Activated CD4-positive, alpha-beta T cell treated with anti-CD3 and anti-CD28 coated beads for 4 hours (primary cell): ENCODE measurements at regions not wholly inside any gene's neighbourhood (a gene's known extent, or its start where the extent isn't known, plus 50 kb on each side); places are given as distances from the start of the nearest gene placed in this dataset.
"Not testable (repeated sequence)": the region's sequence is repeated elsewhere in the genome, so short reads cannot be mapped to it uniquely, and the experiment has no call there.

Experiments used
- DNase-seq, 2 donors: peaks; one replicate each; pipeline ENCODE4 v3.0.0-alpha.2; 2020

DNA sequence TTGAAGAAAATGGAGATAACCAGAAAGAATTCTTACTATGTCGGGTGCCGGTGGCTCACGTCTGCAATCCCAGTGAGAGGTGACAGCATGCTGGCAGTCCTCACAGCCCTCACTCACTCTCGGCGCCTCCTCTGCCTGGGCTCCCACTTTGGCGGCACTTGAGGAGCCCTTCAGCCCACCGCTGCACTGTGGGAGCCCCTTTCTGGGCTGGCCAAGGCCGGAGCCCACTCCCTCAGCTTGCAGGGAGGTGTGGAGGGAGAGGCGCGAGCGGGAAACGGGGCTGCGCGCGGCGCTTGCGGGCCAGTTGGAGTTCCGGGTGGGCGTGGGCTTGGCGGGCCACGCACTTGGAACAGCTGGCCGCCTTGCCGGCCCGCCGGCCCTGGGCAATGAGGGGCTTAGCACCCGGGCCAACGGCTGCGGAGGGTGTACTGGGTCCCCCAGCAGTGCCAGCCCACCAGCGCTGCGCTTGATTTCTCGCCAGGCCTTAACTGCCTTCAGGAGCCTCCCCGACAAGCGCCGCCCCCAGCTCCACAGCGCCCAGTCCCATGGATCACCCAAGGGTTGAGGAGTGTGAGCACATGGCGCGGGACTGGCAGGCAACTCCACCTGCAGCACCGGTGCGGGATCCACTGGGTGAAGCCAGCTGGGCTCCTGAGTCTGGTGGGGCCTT lies 1672.5 kb upstream of the B3GALT2 start:
- DNase-seq: not testable (repeated sequence)

DNA sequence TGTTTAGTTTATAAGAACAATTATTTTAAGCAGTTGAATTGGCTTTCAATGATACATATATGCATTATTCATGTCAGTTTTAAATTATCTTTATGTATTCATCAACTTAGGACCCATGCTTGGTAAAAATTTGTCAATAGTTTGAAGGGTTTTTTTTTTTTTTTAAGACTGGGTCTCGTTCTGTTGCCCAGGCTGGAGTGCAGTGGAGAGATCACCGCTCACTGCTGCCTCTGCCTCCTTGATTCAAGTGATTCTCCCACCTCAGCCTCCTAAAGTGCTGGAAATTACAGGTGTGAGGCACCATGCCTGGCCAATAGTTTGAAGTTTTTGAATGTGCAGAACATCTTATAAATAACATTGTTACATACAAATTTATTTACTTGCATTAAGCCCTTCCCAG lies 1671.0 kb upstream of the B3GALT2 start:
- DNase-seq: no peak

GRCh38 chr1:194848846-194849245 lies 1662.4 kb upstream of the B3GALT2 start:
- DNase-seq: no peak

GRCh38 chr1:194846488-194846887 lies 1660.1 kb upstream of the B3GALT2 start:
- DNase-seq: no peak

DNA sequence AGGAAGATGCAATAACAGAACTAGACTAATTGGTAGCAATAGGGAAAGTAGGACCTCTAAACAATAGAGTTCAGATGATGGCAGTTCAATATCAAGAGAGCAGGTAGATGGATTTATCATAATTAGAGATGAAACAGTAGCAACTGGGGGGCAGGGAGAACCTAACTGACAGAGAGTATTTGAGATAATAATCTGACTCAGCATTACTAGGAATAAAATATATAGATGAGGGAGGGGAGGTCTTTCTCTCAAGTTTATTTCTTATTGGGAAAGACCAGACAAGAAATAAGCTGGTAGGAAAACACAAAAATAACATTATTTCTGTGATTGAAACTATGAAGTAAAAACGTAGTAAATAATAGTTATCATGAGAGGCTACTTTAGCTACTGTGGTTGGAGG lies 1656.7 kb upstream of the B3GALT2 start:
- DNase-seq: no peak

- no peak for DNase-seq
Measured at GRCh38 chr1:194833111-194833510, 1646.7 kb upstream of the B3GALT2 start.

DNA sequence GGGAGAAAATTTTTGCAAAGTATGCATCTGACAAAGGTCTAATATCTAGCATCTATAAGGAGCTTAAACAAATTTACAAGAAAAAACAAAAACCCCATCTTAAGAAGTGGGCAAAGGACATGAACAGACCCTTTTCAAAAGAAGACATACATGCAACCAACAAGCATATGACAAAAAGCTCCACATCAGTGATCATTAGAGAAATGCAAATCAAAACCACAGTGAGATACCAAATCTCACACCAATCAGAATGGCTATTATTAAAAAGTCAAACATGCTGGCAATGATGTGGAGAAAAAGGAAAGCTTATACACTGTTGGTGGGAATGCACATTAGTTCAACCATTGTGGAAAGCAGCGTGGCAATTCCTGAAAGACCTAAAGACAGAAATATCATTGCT lies 1645.2 kb upstream of the B3GALT2 start:
- not testable (repeated sequence) for DNase-seq

DNA sequence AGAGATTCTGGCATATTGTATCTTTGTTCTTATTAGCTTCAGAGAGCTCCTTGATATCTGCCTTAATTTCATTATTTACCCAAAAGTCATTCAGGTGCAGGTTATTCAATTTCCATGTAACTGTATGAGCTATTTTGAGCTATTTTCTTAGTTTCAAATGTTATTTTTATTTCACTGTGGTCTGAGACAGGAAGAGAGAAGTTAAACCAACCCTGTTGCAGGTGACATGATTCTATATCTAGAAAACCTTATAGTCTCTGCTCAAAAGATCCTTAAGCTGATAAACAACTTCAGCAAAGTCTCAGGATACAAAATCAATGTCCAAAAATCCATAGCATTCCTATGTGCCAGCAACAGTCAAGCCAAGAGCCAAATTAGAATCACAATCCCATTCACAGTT lies 1644.0 kb upstream of the B3GALT2 start:
- no peak for DNase-seq

- DNase-seq: no peak
Measured at GRCh38 chr1:194829492-194829891, 1643.1 kb upstream of the B3GALT2 start.

GRCh38 chr1:194825382-194825781 lies 1639.0 kb upstream of the B3GALT2 start:
- DNase-seq: no peak

- DNase-seq: no peak
Measured at GRCh38 chr1:194821091-194821490, 1634.7 kb upstream of the B3GALT2 start.

- DNase-seq: no peak
Measured at GRCh38 chr1:194818674-194819073, 1632.3 kb upstream of the B3GALT2 start.

DNA sequence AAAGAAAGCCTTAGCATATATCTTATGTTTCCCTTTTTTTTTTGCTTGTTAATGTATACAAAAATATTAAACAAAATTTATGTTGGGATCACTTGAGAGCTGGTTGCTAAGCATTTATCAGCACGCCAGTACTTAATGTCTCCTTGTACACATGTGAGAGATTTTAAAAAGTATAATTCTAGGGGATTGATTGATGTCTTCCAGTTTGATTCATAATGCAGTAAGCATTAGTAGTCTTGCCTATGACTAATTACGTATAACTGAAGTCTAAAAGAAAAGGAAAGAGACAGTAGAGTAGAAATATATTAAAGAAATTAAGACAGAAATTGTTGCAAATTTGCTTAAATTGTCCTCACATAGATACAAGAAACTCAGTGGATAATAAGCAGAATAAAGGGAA lies 1630.4 kb upstream of the B3GALT2 start:
- DNase-seq: no peak

DNA sequence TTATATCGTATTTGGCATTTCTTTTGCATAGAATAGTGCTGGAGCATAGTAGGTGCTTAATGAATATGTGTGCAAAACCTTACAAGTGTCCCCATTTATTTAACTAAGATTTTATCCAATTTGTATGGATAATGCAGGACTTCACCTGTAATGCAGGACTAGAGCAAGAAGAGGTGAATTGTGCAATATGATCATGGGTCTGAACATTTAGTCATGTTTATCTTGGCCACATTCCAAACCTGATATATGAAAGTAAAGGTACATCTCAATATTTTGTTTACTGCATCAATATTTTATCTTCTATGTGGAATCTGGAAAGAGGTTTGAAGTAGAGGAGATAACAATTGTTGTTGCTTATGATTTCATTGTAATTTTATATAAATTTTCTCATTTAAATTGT lies 1626.7 kb upstream of the B3GALT2 start:
- DNase-seq: no peak

- DNase-seq: no peak
Measured at GRCh38 chr1:194809665-194810064, 1623.3 kb upstream of the B3GALT2 start.

DNA sequence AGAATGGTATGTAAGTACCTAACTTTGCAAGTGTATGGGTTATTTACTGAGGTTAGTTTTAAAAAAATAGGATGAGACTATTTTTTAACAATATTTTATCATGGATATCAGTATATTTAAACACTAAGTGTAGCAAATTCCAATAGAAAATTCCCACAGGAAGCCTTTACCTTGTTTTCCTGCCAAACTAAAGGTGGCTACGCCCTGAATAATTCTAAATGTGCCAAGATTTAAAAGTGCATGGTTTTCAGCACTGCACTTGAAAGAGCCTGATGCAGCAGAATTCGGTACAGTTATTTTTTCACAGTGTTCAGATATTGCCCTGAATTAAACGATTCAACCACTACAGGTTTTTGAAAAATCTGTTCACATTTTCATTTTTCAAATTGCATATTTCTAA lies 1622.8 kb upstream of the B3GALT2 start:
- no peak for DNase-seq

DNA sequence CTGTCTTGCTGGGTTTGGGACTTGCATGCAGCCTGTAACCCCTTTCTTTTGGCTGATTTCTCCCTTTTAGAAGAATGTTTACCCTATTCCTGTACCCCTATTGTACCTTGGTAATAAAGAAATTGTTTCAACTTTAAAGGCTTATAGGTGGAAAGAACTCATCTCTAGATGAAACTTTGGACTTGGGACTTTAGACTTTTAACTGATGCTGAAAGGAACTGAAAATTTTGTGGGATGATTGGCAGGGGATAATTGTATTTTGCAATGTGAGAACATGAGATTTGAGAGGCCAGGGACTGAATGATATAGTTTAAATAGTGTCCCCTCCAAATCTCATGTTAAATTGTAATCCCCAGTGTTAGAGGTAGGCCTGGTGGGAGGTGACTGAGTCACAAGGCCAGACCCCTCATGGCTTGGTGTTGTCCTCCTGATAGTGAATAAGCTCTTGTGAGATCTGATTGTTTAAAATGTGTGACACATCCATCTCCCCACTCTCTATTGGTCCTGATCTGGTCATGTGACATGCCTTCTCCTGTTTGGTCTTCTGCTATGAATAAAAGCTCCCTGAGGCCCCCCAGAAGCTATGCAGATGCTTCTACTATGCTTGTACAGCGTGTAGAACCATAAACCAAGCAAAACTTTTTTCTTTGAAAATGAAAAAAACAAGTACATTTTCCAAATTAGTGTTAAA lies 1621.3 kb upstream of the B3GALT2 start:
- no peak for DNase-seq

DNA sequence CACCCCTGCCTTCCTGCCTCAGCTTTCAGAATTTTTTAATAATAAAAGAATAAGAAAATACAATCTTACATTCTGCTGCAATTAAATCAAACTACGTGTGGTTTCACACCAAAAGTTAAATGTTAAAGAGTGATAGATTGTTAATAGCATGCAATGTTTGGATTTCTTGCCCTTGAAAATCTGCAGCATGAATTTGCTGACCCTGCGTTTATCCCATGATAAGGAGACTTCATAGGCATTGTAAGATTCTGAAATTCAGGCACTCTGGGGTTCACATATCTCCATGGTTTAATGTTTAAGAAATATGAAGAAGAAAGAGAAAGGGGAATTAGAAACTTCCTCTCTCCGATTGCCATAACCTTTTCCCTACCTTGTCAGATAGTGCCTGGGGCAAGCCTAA lies 1616.2 kb upstream of the B3GALT2 start:
- no peak for DNase-seq

- no peak for DNase-seq
Measured at GRCh38 chr1:194795917-194796593, 1609.6 kb upstream of the B3GALT2 start.

GRCh38 chr1:194787001-194787400 lies 1600.6 kb upstream of the B3GALT2 start:
- DNase-seq: no peak

DNA sequence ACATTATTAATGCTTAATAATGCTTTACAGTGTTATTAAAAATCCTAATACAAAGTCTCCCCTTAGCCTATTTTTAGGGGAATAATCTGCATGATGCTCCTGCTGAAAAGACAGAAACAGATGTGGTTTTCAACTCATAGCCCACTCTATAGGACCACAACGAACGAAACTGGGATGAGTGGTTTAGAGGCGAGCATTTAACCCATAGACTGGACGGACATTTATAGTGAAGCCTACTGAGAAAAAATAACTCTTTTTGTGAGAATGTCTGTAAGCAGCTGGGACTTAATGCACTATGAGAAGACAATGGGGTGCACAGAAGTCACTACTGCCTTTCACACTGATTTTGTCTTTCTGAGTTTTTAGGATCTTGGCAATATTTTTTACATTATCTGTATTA lies 1599.6 kb upstream of the B3GALT2 start:
- DNase-seq: no peak

DNA sequence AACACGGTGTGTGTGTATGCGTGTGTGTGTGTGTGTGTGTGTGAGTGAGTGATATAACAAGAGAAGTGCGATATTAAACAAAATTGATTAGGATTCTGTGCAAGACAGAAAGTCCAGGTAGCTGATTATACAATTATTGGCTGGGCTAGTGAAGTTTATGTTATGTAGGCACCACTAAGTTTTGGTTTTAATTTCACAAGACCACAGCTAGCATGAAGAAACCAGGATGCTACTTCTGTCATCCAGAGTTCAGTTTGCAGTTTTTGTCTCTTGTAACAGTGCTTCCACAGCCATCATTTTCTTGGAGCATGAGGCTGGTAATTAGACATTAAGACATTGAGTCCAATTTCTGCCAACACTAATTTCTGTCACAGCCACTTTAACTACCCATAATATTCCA lies 1590.2 kb upstream of the B3GALT2 start:
- DNase-seq: no peak

DNA sequence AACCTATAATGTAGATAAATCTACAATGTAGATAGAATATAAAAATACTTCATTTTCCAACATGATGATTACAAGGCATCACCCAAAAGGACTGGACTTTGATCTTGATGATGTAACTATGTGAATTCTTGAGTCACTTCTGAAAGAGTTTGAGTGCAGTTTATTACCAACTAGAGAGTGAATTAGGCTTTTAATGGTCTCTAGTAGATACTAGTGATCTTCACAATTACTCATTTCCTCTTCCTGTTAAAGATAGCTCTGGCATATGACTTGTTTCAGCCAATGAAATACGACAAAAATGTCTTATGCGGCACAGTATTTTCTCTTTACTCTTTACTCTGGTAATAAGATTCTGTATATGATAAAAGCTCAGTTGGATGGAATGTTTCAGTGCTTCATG lies 1588.1 kb upstream of the B3GALT2 start:
- no peak for DNase-seq

- DNase-seq: no peak
Measured at GRCh38 chr1:194755241-194755994, 1569.0 kb upstream of the B3GALT2 start.
